NCI-H2029 (cell line): ENCODE measurements at regions not wholly inside any gene's neighbourhood (a gene's known extent, or its start where the extent isn't known, plus 50 kb on each side); places are given as distances from the start of the nearest gene placed in this dataset.

Experiments used
- DNase-seq: peaks from one replicate; lab custom pipeline; 2025; lab: John Stamatoyannopoulos, UW

- no peak for DNase-seq
These were observed 90.5 kb upstream of the DBX1 start for GRCh38 chr11:20250644-20251247.

- DNase-seq: no peak
These were observed 89.5 kb upstream of the DBX1 start for GRCh38 chr11:20249796-20250195.

- DNase-seq: no peak
These were observed 89.1 kb upstream of the DBX1 start for GRCh38 chr11:20249378-20249777.

DNA sequence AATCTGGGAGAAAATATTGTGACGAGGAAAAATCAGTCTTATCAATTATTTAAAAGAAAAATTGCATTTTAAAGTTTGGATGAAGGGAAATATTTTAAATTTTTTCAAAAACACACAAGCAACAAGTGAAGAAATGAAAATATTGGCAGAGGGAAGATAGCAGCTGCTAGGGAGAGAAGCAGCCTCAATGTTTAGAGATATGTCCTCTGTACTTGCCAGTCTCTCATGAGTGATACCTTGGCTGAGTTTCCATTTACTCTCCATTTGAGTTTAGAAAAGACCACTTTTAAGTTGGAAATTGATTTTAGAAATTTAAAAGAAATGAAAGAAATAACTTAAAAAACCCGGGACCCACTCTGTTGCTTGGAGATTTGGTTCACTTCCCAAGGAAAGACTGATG, 88.6 kb upstream of the DBX1 start:
- DNase-seq: no peak

- no peak for DNase-seq
These were observed 88.0 kb upstream of the DBX1 start for GRCh38 chr11:20248121-20248772.

GRCh38 chr11:20247591-20248007, 87.3 kb upstream of the DBX1 start:
- DNase-seq: no peak

- no peak for DNase-seq
These were observed 83.7 kb upstream of the DBX1 start for GRCh38 chr11:20243974-20244373.

DNA sequence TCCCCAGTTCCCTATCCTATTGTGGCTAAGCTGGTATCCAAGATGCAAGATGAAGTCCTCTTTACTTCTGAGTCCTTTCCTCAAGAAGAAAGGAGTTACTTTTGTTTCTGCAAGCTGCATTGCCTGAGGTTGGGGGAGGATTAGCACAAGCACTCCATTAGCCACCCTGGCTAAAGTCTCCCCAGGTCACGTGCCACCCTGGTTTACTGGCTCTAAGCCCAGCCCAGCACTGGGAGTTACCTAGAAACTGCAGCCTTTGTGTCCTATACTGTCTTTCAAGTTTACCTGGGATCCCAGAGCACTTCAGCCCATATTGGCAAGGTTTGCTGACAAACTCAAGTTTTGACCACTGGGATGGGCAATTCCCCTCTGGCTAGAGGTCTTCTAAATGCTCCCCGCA, 78.4 kb upstream of the DBX1 start:
- DNase-seq: peak; percentile 51

GRCh38 chr11:20235164-20235563, 74.9 kb upstream of the DBX1 start:
- DNase-seq: no peak

DNA sequence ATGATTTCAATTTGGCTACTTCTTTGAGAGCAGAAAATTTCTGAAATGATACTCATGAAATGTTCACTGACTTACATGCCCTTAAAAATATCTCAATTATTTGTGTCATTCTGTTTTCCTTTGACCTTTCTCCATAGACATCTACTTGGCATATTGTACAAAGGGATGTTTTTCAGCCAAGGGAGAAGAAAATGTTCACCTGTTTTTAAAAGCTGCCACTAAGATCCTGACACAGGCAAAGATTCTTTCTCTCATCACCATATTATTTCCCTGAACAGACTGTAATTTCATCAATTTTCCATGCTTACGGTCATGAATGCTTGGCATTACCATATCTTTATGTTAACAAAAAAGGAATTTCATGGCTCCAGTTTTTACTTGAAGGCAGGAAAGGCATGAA, 67.4 kb upstream of the DBX1 start:
- no peak for DNase-seq

GRCh38 chr11:20226933-20227332, 66.7 kb upstream of the DBX1 start:
- DNase-seq: no peak

GRCh38 chr11:20221566-20221965, 61.3 kb upstream of the DBX1 start:
- no peak for DNase-seq

- no peak for DNase-seq
These were observed 53.5 kb upstream of the DBX1 start for GRCh38 chr11:20213790-20214189.

DNA sequence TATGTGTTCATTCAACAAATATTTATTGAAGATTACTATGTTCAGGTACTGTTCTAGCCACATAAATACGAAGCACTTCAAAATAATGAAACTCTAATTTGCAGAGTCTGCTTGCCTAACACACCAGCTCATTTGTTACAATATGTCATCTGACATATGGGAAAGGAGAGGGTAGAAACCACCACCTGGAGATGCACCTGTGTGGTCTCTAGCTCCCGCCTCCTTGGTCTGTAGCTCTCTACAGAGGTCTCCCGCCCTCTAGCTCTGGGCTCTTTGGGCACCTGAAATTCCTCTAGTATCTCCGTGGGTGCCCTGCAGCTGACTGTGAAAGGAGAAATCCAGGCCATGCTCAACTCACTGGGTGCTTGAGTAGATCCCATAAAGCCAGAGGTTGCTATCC, 51.4 kb upstream of the DBX1 start:
- no peak for DNase-seq
